K562 (cell line): ENCODE measurements at regions not wholly inside any gene's neighbourhood (a gene's known extent, or its start where the extent isn't known, plus 50 kb on each side); places are given as distances from the start of the nearest gene placed in this dataset.

Experiments used
- C11orf30 ChIP-seq: fragments of 450-650 bp; IDR thresholded peaks from 2 replicates; pipeline ENCODE4 v1.6.1; 2016; ENCODE audit warnings: low read depth, mild to moderate bottlenecking
- CBX8 ChIP-seq: fragments of 200-600 bp; sonication (generic); IDR thresholded peaks from 2 replicates; pipeline ENCODE4 v1.6.1; 2012; ENCODE audit warnings: borderline replicate concordance, mixed run types, low read depth, mild to moderate bottlenecking, moderate library complexity, mixed read lengths, low read length, control low read depth, inconsistent platforms; ENCODE audit not compliant: poor library complexity, severe bottlenecking; ENCODE audit errors: extremely low read depth
- ELF2 ChIP-seq: fragments of 250-450 bp; sonication (Bioruptor Pico); IDR thresholded peaks from 2 replicates; pipeline ENCODE4 v1.5.0; 2021; ENCODE audit warnings: mild to moderate bottlenecking
- FOXK1 ChIP-seq: sonication (generic); formaldehyde crosslinking; IDR thresholded peaks from 2 replicates; pipeline ENCODE4 v1.8.0; 2022; ENCODE audit warnings: missing genetic modification reagents, mild to moderate bottlenecking, borderline replicate concordance
- FOXO4 ChIP-seq: fragments of 450-650 bp; formaldehyde crosslinking; IDR thresholded peaks from 2 replicates; pipeline ENCODE4 v1.4.0; 2020; ENCODE audit warnings: mild to moderate bottlenecking, moderate library complexity
- GTF2E2 ChIP-seq: fragments of 200-800 bp; sonication (Bioruptor generic); IDR thresholded peaks from 2 replicates; pipeline ENCODE4 v1.6.1; 2016; ENCODE audit warnings: missing genetic modification characterization, missing compliant biosample characterization
- HNRNPK ChIP-seq: fragments of 200-400 bp; formaldehyde crosslinking; IDR thresholded peaks from one replicate; pipeline ENCODE4 v1.6.1; 2018; ENCODE audit warnings: mild to moderate bottlenecking, low read depth, low read length; ENCODE audit not compliant: poor library complexity, severe bottlenecking
- LCOR ChIP-seq: sonication (generic); formaldehyde crosslinking; IDR thresholded peaks from 2 replicates; pipeline ENCODE4 v1.8.0; 2022; ENCODE audit warnings: mild to moderate bottlenecking, missing genetic modification reagents
- NR1H2 ChIP-seq: sonication (generic); formaldehyde crosslinking; IDR thresholded peaks from 2 replicates; pipeline ENCODE4 v1.4.0; 2020; ENCODE audit warnings: mild to moderate bottlenecking, missing genetic modification reagents
- PML ChIP-seq: IDR thresholded peaks from 2 replicates; pipeline ENCODE4 v1.6.1; 2012; ENCODE audit warnings: low read length, inconsistent platforms
- POLR2G ChIP-seq: fragments of 200-400 bp; formaldehyde crosslinking; IDR thresholded peaks from 2 replicates; pipeline ENCODE4 v1.6.1; 2017; ENCODE audit warnings: low read depth, mild to moderate bottlenecking, antibody characterized with exemption, low read length, moderate library complexity
- RBBP5 ChIP-seq: fragments of 200-600 bp; sonication (generic); IDR thresholded peaks from 2 replicates; pipeline ENCODE4 v1.6.1; 2012; ENCODE audit warnings: borderline replicate concordance, mild to moderate bottlenecking, low read length, control low read depth, inconsistent platforms; ENCODE audit not compliant: insufficient read depth, poor library complexity, severe bottlenecking
- ZBED1 ChIP-seq: IDR thresholded peaks from 2 replicates; pipeline ENCODE4 v1.6.1; 2014
- ZKSCAN1 ChIP-seq: fragments of 150-350 bp; IDR thresholded peaks from 2 replicates; pipeline ENCODE4 v1.6.1; 2016; ENCODE audit warnings: low read depth, low read length
- ZNF507 ChIP-seq: conservative IDR thresholded peaks from 2 replicates; pipeline ENCODE4 v1.6.1; 2017; ENCODE audit warnings: missing genetic modification characterization, missing compliant biosample characterization
- ZNF766 ChIP-seq: fragments of 200-800 bp; sonication (Bioruptor generic); conservative IDR thresholded peaks from 2 replicates; pipeline ENCODE4 v1.6.1; 2016; ENCODE audit warnings: missing genetic modification characterization, missing compliant biosample characterization
- ZNF780A ChIP-seq: fragments of 250-450 bp; sonication (Bioruptor Pico); IDR thresholded peaks from 2 replicates; pipeline ENCODE4 v1.5.0; 2021; ENCODE audit warnings: mild to moderate bottlenecking
- ZNF830 ChIP-seq: fragments of 250-450 bp; sonication (Bioruptor Pico); IDR thresholded peaks from 2 replicates; pipeline ENCODE4 v1.5.0; 2021; ENCODE audit warnings: mild to moderate bottlenecking
- TF ChIP-seq, protein P1 (sequence below): fragments of 450-650 bp; formaldehyde crosslinking; IDR thresholded peaks from 2 replicates; pipeline ENCODE4 v1.4.0; 2022; ENCODE audit warnings: mild to moderate bottlenecking, moderate library complexity
- TF ChIP-seq, protein P2 (sequence below): fragments of 250-450 bp; sonication (Bioruptor Pico); IDR thresholded peaks from 2 replicates; pipeline ENCODE4 v1.5.0; 2020; ENCODE audit warnings: mild to moderate bottlenecking
- TF ChIP-seq, protein P3 (sequence below): IDR thresholded peaks from 2 replicates; pipeline ENCODE4 v1.6.1; 2011; ENCODE audit warnings: borderline replicate concordance, low read depth, mild to moderate bottlenecking, moderate library complexity, low read length; ENCODE audit not compliant: insufficient read depth, poor library complexity, severe bottlenecking
- TF ChIP-seq, protein P4 (sequence below): fragments of 250-450 bp; sonication (Bioruptor Pico); IDR thresholded peaks from 2 replicates; pipeline ENCODE4 v1.8.0; 2022; ENCODE audit warnings: inconsistent platforms

- no peak for TF ChIP-seq ELF2 (CRISPR knock-in tag)
- TF ChIP-seq GTF2E2 (tag) = no peak
- no peak for TF ChIP-seq ZNF830 (CRISPR knock-in tag)
- no peak for TF ChIP-seq POLR2G
- no peak for TF ChIP-seq FOXO4 (CRISPR knock-in tag)
- TF ChIP-seq CBX8 = no peak
- TF ChIP-seq NR1H2 (CRISPR knock-in tag) = no peak
- TF ChIP-seq ZKSCAN1 = no peak
- TF ChIP-seq, protein P1, sequence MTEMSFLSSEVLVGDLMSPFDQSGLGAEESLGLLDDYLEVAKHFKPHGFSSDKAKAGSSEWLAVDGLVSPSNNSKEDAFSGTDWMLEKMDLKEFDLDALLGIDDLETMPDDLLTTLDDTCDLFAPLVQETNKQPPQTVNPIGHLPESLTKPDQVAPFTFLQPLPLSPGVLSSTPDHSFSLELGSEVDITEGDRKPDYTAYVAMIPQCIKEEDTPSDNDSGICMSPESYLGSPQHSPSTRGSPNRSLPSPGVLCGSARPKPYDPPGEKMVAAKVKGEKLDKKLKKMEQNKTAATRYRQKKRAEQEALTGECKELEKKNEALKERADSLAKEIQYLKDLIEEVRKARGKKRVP (CRISPR knock-in tag) = peak; percentile 79
- TF ChIP-seq, protein P2, sequence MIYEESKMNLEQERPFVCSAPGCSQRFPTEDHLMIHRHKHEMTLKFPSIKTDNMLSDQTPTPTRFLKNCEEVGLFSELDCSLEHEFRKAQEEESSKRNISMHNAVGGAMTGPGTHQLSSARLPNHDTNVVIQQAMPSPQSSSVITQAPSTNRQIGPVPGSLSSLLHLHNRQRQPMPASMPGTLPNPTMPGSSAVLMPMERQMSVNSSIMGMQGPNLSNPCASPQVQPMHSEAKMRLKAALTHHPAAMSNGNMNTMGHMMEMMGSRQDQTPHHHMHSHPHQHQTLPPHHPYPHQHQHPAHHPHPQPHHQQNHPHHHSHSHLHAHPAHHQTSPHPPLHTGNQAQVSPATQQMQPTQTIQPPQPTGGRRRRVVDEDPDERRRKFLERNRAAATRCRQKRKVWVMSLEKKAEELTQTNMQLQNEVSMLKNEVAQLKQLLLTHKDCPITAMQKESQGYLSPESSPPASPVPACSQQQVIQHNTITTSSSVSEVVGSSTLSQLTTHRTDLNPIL = no peak
- TF ChIP-seq, protein P3, sequence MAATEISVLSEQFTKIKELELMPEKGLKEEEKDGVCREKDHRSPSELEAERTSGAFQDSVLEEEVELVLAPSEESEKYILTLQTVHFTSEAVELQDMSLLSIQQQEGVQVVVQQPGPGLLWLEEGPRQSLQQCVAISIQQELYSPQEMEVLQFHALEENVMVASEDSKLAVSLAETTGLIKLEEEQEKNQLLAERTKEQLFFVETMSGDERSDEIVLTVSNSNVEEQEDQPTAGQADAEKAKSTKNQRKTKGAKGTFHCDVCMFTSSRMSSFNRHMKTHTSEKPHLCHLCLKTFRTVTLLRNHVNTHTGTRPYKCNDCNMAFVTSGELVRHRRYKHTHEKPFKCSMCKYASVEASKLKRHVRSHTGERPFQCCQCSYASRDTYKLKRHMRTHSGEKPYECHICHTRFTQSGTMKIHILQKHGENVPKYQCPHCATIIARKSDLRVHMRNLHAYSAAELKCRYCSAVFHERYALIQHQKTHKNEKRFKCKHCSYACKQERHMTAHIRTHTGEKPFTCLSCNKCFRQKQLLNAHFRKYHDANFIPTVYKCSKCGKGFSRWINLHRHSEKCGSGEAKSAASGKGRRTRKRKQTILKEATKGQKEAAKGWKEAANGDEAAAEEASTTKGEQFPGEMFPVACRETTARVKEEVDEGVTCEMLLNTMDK = no peak
- TF ChIP-seq, protein P4, sequence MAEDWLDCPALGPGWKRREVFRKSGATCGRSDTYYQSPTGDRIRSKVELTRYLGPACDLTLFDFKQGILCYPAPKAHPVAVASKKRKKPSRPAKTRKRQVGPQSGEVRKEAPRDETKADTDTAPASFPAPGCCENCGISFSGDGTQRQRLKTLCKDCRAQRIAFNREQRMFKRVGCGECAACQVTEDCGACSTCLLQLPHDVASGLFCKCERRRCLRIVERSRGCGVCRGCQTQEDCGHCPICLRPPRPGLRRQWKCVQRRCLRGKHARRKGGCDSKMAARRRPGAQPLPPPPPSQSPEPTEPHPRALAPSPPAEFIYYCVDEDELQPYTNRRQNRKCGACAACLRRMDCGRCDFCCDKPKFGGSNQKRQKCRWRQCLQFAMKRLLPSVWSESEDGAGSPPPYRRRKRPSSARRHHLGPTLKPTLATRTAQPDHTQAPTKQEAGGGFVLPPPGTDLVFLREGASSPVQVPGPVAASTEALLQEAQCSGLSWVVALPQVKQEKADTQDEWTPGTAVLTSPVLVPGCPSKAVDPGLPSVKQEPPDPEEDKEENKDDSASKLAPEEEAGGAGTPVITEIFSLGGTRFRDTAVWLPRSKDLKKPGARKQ (CRISPR knock-in tag) = no peak
- TF ChIP-seq C11orf30 = peak; percentile 90
- TF ChIP-seq RBBP5 = no peak
- no peak for TF ChIP-seq LCOR (CRISPR knock-in tag)
- TF ChIP-seq ZNF507 = no peak
- TF ChIP-seq PML = 0 out of 2 replicates have a peak, but pooled peaks have one; percentile 23
- no peak for TF ChIP-seq HNRNPK
- TF ChIP-seq FOXK1 (CRISPR knock-in tag) = no peak
- TF ChIP-seq ZBED1 = no peak
- no peak for TF ChIP-seq ZNF780A (CRISPR knock-in tag)
- peak; percentile 58 for TF ChIP-seq ZNF766 (CRISPR knock-in tag)
Measured at GRCh38 chr12:70052931-70053497, 190.2 kb upstream of the CNOT2 start (continued).
